Esophagus squamous epithelium (tissue), 4 donors: ENCODE measurements at regions not wholly inside any gene's neighbourhood (a gene's known extent, or its start where the extent isn't known, plus 50 kb on each side); places are given as distances from the start of the nearest gene placed in this dataset.

Experiments used
- CTCF ChIP-seq, 6 experiments: fragments of 450-650 bp in 4 of 6; fragments of 200-600 bp in 2 of 6; sonication (generic) in 2 of 6; IDR thresholded peaks; one replicate each; pipeline ENCODE4 v1.5.1; 2016 to 2019; ENCODE audit warnings: antibody characterized with exemption in 6 of 6, mild to moderate bottlenecking in 4 of 6, moderate library complexity in 4 of 6
- POLR2A ChIP-seq, 4 donors: fragments of 450-650 bp; IDR thresholded peaks; one replicate each; pipeline ENCODE4 v1.6.1; 2017; ENCODE audit warnings: antibody characterized with exemption in 4 of 4, mild to moderate bottlenecking in 4 of 4, moderate library complexity in 3 of 4

DNA sequence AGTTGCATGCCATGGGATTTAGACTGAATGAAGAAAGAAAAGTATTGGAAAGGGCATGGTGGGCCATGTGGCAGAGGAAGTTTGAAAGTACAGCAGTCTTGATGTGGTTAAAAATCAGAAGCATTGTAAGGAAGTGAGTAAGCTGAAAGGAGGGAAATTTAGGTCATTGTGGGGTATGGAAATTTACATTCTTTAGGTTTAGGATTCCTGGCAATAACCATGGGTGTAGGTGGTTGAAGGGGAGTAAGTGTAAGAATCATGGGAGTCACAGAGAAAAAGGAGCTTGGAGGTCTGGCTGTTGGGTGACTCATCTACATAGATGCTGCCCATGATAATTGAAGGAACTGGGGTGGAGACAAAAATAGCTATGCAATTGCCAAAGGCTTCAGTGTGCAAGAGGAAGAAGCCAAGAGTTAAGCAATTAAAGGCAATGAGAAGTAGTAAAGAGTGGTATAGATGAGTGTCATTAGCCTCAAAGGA is 243.8 kb upstream of the LDB2 start:
- no peak for TF ChIP-seq CTCF (IDR thresholded peaks at IDR 0.05)
- TF ChIP-seq POLR2A (IDR thresholded peaks at IDR 0.05), result no peak
